ENCODE measurements at regions not wholly inside any gene's neighbourhood (a gene's known extent, or its start where the extent isn't known, plus 50 kb on each side); places are given as distances from the start of the nearest gene placed in this dataset.

- TF ChIP-seq POLR2AphosphoS5 (IDR thresholded peaks at IDR 0.05; ENCODE audit: low read depth, low read length) (no peak), CTCF (IDR thresholded peaks at IDR 0.05) (no peak), REST (IDR thresholded peaks at IDR 0.05; ENCODE audit: insufficient read depth in 1 of 2, low read depth in 2 of 2, low read length in 1 of 2) (no peak)
Measured at GRCh38 chr22:49449377-49449776, 378.3 kb downstream of the BRD1 start.

Measured in Panc1 (cell line).